ENCODE measurements at regions not wholly inside any gene's neighbourhood (a gene's known extent, or its start where the extent isn't known, plus 50 kb on each side); places are given as distances from the start of the nearest gene placed in this dataset.

- Histone ChIP-seq H3K27ac (no peak overlapping the region), H3K27me3 (no peaks in the 10 kb centered on the region)
These were observed 115.6 kb upstream of the TRPM3 start for GRCh38 chr9:71237051-71237450.

DNA sequence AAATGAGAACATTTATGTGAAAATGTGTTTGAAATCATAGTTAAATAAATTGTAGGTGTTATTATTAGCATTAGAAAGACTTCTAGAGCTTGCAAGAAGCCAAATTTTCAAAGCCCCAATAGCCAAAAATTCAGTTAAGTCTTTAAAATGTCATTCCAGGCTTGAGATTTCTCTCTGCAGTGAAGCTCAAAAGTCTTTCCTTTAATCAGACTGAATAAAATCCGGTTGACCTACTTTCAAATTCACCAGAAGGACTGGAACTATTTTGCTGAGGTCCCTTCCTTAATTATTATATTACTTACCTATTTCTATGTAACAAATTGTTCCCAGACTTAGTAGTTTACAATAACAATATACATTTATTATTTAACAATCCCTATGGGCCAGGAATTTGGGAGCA, 112.2 kb upstream of the TRPM3 start:
- TF ChIP-seq, protein P1, sequence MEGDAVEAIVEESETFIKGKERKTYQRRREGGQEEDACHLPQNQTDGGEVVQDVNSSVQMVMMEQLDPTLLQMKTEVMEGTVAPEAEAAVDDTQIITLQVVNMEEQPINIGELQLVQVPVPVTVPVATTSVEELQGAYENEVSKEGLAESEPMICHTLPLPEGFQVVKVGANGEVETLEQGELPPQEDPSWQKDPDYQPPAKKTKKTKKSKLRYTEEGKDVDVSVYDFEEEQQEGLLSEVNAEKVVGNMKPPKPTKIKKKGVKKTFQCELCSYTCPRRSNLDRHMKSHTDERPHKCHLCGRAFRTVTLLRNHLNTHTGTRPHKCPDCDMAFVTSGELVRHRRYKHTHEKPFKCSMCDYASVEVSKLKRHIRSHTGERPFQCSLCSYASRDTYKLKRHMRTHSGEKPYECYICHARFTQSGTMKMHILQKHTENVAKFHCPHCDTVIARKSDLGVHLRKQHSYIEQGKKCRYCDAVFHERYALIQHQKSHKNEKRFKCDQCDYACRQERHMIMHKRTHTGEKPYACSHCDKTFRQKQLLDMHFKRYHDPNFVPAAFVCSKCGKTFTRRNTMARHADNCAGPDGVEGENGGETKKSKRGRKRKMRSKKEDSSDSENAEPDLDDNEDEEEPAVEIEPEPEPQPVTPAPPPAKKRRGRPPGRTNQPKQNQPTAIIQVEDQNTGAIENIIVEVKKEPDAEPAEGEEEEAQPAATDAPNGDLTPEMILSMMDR (IDR thresholded peaks at IDR 0.05): no peak
- no peak overlapping the region for H3K27ac ChIP-seq
- H3K4me1 ChIP-seq: no peaks in the 10 kb centered on the region
- H3K27me3 ChIP-seq: no peaks in the 10 kb centered on the region
- H3K4me3 ChIP-seq: no peak overlapping the region
- no peaks in the 10 kb centered on the region for H3K9me3 ChIP-seq
- no peaks in the 10 kb centered on the region for H3K36me3 ChIP-seq
- DNase-seq (ENCODE audit: low spot score): no peak

More at GRCh38 chr9:71237051-71237450, 115.6 kb upstream of the TRPM3 start:
- TF ChIP-seq, protein P1 (IDR thresholded peaks at IDR 0.05): no peak
- no peak overlapping the region for H3K4me3 ChIP-seq
- no peaks in the 10 kb centered on the region for H3K4me1 ChIP-seq
- no peaks in the 10 kb centered on the region for H3K9me3 ChIP-seq
- no peaks in the 10 kb centered on the region for H3K36me3 ChIP-seq
- DNase-seq (ENCODE audit: low spot score): no peak

- no peaks in the 10 kb centered on the region for H3K9me3 ChIP-seq
- H3K27me3 ChIP-seq: no peaks in the 10 kb centered on the region
- TF ChIP-seq, protein P1 (IDR thresholded peaks at IDR 0.05): no peak
- no peak for DNase-seq (ENCODE audit: low spot score)
- H3K27ac ChIP-seq: no peak overlapping the region
- no peak overlapping the region for H3K4me3 ChIP-seq
- H3K36me3 ChIP-seq: no peaks in the 10 kb centered on the region
- no peaks in the 10 kb centered on the region for H3K4me1 ChIP-seq
These were observed 102.6 kb upstream of the TRPM3 start for GRCh38 chr9:71223953-71224538.

DNA sequence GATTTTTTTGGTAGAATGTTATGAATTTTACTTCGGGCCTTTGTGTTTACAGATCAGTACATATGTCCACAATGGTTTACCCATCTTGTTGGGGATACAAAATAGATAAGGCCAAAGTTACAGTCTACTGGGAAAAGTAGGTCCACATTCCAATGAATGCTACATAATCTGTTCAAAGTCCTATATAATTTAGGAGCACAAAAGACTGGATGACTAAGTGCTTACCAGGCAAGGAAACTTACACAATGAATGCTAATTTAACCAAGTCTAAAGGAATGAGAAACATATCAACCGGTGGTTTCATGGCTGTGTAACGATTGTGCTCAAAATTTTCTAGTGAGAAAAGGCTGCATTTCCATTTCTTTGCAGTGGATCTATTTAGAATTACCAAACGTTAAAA, 97.4 kb upstream of the TRPM3 start:
- DNase-seq (ENCODE audit: low spot score): no peak
- no peaks in the 10 kb centered on the region for H3K4me1 ChIP-seq
- TF ChIP-seq, protein P1 (IDR thresholded peaks at IDR 0.05): no peak
- H3K4me3 ChIP-seq: no peak overlapping the region
- H3K9me3 ChIP-seq: peaks cover 0 to 10% of the 10 kb centered on the region in 2 donors
- H3K36me3 ChIP-seq: no peaks in the 10 kb centered on the region
- no peaks in the 10 kb centered on the region for H3K27me3 ChIP-seq
- H3K27ac ChIP-seq: no peak overlapping the region

- Histone ChIP-seq H3K4me3 (no peak overlapping the region), H3K36me3 (no peaks in the 10 kb centered on the region), H3K9me3 (peaks cover 0 to 26% of the 10 kb centered on the region in 2 donors), H3K27ac (no peak overlapping the region), H3K4me1 (no peaks in the 10 kb centered on the region), H3K27me3 (no peaks in the 10 kb centered on the region)
- DNase-seq (ENCODE audit: low spot score): no peak
- TF ChIP-seq, protein P1 (IDR thresholded peaks at IDR 0.05): no peak
These were observed 92.2 kb upstream of the TRPM3 start for GRCh38 chr9:71213633-71214032.

- H3K9me3 ChIP-seq: peaks cover 0 to 26% of the 10 kb centered on the region in 2 donors
- H3K27ac ChIP-seq: no peak overlapping the region
- H3K4me3 ChIP-seq: no peak overlapping the region
- no peak for DNase-seq (ENCODE audit: low spot score)
- H3K4me1 ChIP-seq: no peaks in the 10 kb centered on the region
- no peaks in the 10 kb centered on the region for H3K27me3 ChIP-seq
- TF ChIP-seq, protein P1 (IDR thresholded peaks at IDR 0.05): no peak
- no peaks in the 10 kb centered on the region for H3K36me3 ChIP-seq
These were observed 88.9 kb upstream of the TRPM3 start for GRCh38 chr9:71210326-71210725.

Data from right atrium auricular region (tissue), 2 donors.